GM12891 (cell line): ENCODE measurements at regions not wholly inside any gene's neighbourhood (a gene's known extent, or its start where the extent isn't known, plus 50 kb on each side); places are given as distances from the start of the nearest gene placed in this dataset.

Experiments used
- DNase-seq: peaks from one replicate; pipeline ENCODE4 v3.0.0; 2011; ENCODE audit warnings: low spot score; ENCODE audit not compliant: insufficient read length
- FAIRE-seq: peaks from 2 replicates; lab custom pipeline; 2011; peaks lifted over from hg19 to GRCh38; lab: Jason Lieb, UNC
- PAX5 ChIP-seq: IDR thresholded peaks from 2 replicates; pipeline ENCODE4 v1.6.1; 2011; ENCODE audit warnings: low read length, moderate library complexity, mild to moderate bottlenecking; ENCODE audit not compliant: insufficient read depth, severe bottlenecking
- POLR2A ChIP-seq: IDR thresholded peaks from 2 replicates; pipeline ENCODE4 v1.6.1; 2011; ENCODE audit warnings: low read depth, low read length, control low read depth
- POLR2AphosphoS5 ChIP-seq: IDR thresholded peaks from 2 replicates; pipeline ENCODE4 v1.6.1; 2011; ENCODE audit warnings: low read depth, low read length, control low read depth
- POU2F2 ChIP-seq: IDR thresholded peaks from 2 replicates; pipeline ENCODE4 v1.6.1; 2011; ENCODE audit warnings: low read depth, mild to moderate bottlenecking, control low read depth, low read length, moderate library complexity
- SPI1 ChIP-seq: IDR thresholded peaks from 2 replicates; pipeline ENCODE4 v1.6.1; 2011; ENCODE audit warnings: low read depth, low read length, control low read depth
- TAF1 ChIP-seq: IDR thresholded peaks from 2 replicates; pipeline ENCODE4 v1.6.1; 2011; ENCODE audit warnings: low read depth, low read length, control low read depth

GRCh38 chr17:33464669-33465280 is 171.7 kb upstream of the ASIC2 start:
- no peak for TF ChIP-seq SPI1
- no peak for TF ChIP-seq TAF1
- no peak for TF ChIP-seq POLR2A
- DNase-seq (no peak), FAIRE-seq (no peak)

- no peak for DNase-seq
- FAIRE-seq, result no peak
Observed at GRCh38 chr17:33469421-33469820, 176.3 kb upstream of the ASIC2 start.

DNA sequence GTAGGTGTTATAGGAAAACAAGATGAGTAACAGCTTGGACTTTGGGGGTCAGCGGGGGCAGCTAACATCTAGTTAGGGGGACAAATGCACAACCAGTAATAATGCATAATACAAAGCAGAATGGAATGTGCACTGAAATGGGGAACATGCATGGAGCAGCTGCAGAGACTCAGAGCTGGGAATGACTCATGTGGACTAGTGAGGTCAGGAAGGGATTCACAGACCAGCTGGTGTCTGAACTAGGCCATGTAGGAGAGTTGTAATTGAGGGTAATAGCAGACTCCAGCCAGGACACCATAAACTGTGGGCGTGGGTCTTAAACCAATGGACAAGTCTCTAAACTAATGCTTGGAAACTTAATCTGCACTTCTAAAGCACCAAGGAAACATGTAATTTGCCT is 176.8 kb upstream of the ASIC2 start:
- TF ChIP-seq PAX5 (no peak), POLR2AphosphoS5 (no peak), POU2F2 (no peak), TAF1 (no peak), SPI1 (no peak), POLR2A (no peak)
- DNase-seq (no peak), FAIRE-seq (no peak)

More at GRCh38 chr17:33469421-33469820, 176.3 kb upstream of the ASIC2 start:
- TF ChIP-seq POLR2A (no peak), TAF1 (no peak), PAX5 (no peak), POU2F2 (no peak), SPI1 (no peak), POLR2AphosphoS5 (no peak)

- FAIRE-seq (no peak), DNase-seq (no peak)
- TF ChIP-seq POU2F2, result no peak
- TF ChIP-seq POLR2AphosphoS5, result no peak
- TF ChIP-seq TAF1, result no peak
- TF ChIP-seq SPI1, result no peak
- TF ChIP-seq POLR2A, result no peak
- no peak for TF ChIP-seq PAX5
Observed at GRCh38 chr17:33473061-33473460, 180.0 kb upstream of the ASIC2 start.

- FAIRE-seq (no peak), DNase-seq (no peak)
- TF ChIP-seq POLR2A (no peak), SPI1 (no peak), PAX5 (no peak), POU2F2 (no peak), POLR2AphosphoS5 (no peak), TAF1 (no peak)
Observed at GRCh38 chr17:33474789-33475188, 181.7 kb upstream of the ASIC2 start.

DNA sequence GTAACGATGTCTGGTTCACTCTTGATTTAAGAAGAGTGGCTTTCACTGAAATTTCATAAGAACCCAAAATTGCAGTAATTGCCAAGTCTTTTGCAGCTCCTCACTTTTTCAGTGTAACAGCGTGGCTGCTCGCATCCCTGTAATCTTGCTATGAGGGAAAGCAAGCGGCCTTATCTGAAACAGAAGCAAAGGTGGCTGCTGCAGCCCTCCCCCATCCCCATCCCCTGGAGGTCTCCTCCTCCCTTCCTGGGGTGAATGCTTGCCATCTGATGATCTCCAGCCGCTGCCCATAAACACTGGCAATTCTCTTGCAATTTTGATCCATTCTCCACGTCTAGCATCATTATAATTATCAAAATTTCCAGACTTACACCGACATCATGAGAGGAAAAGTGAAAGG is 182.5 kb upstream of the ASIC2 start:
- DNase-seq (no peak), FAIRE-seq (no peak)
- TF ChIP-seq POU2F2, result no peak
- TF ChIP-seq SPI1, result no peak
- TF ChIP-seq TAF1, result no peak
- TF ChIP-seq POLR2A, result no peak
- no peak for TF ChIP-seq POLR2AphosphoS5
- TF ChIP-seq PAX5, result no peak

DNA sequence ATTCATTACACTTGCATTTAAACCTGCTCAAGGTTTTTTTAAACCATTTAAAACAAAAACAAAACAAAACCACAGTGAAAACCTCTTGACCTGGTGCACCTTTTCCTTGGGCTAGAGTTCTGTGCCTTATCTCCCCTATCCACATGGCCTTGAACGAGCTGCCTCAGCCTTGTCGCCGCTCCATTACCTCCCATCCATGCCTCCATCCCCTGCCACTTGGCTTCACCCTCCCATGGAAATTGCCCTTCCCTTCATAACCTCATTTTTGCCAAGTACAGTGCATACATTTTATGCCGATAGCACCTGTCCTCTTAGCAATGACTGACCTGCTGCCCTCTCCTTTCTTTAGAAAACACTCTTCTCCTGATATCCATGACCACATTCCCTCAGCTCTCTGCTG is 188.6 kb upstream of the ASIC2 start:
- DNase-seq (no peak), FAIRE-seq (no peak)
- no peak for TF ChIP-seq POLR2AphosphoS5

GRCh38 chr17:33482636-33483035 is 189.5 kb upstream of the ASIC2 start:
- no peak for TF ChIP-seq POLR2AphosphoS5
- TF ChIP-seq PAX5, result no peak
- TF ChIP-seq TAF1, result no peak
- no peak for TF ChIP-seq POLR2A
- no peak for TF ChIP-seq POU2F2
- no peak for TF ChIP-seq SPI1
- FAIRE-seq, result no peak
- no peak for DNase-seq

GRCh38 chr17:33484559-33484958 is 191.5 kb upstream of the ASIC2 start:
- FAIRE-seq (no peak), DNase-seq (no peak)
- TF ChIP-seq POLR2A (no peak), SPI1 (no peak), POLR2AphosphoS5 (no peak), PAX5 (no peak), TAF1 (no peak), POU2F2 (no peak)

GRCh38 chr17:33486135-33486885 is 193.2 kb upstream of the ASIC2 start:
- FAIRE-seq (no peak), DNase-seq (no peak)
- TF ChIP-seq POLR2AphosphoS5 (no peak), SPI1 (no peak), POLR2A (no peak), PAX5 (no peak), TAF1 (no peak), POU2F2 (no peak)
